ENCODE measurements at regions not wholly inside any gene's neighbourhood (a gene's known extent, or its start where the extent isn't known, plus 50 kb on each side); places are given as distances from the start of the nearest gene placed in this dataset.

- TF ChIP-seq EZH2 (IDR thresholded peaks at IDR 0.05; ENCODE audit: borderline replicate concordance, low read depth, low read length): no peak
- TF ChIP-seq RAD21 (CRISPR knock-in tag; conservative IDR thresholded peaks at IDR 0.05 in 1 of 2, IDR thresholded peaks at IDR 0.05 in 1 of 2): no peak
- no peak for TF ChIP-seq MXI1 (IDR thresholded peaks at IDR 0.05; ENCODE audit: low read depth, low read length)
- TF ChIP-seq, protein P1, sequence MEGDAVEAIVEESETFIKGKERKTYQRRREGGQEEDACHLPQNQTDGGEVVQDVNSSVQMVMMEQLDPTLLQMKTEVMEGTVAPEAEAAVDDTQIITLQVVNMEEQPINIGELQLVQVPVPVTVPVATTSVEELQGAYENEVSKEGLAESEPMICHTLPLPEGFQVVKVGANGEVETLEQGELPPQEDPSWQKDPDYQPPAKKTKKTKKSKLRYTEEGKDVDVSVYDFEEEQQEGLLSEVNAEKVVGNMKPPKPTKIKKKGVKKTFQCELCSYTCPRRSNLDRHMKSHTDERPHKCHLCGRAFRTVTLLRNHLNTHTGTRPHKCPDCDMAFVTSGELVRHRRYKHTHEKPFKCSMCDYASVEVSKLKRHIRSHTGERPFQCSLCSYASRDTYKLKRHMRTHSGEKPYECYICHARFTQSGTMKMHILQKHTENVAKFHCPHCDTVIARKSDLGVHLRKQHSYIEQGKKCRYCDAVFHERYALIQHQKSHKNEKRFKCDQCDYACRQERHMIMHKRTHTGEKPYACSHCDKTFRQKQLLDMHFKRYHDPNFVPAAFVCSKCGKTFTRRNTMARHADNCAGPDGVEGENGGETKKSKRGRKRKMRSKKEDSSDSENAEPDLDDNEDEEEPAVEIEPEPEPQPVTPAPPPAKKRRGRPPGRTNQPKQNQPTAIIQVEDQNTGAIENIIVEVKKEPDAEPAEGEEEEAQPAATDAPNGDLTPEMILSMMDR (IDR thresholded peaks at IDR 0.05 in 2 of 3, conservative IDR thresholded peaks at IDR 0.05 in 1 of 3; ENCODE audit: insufficient read depth in 2 of 3, low read depth in 1 of 3, low read length in 3 of 3): no peak
- no peak for TF ChIP-seq MAX (CRISPR knock-in tag; IDR thresholded peaks at IDR 0.05)
- no peak for TF ChIP-seq HINFP (tag; conservative IDR thresholded peaks at IDR 0.05; ENCODE audit: low read depth)
- no peak for TF ChIP-seq ZNF408 (CRISPR knock-in tag; IDR thresholded peaks at IDR 0.05; ENCODE audit: low read depth)
- no peak for TF ChIP-seq NFATC3 (IDR thresholded peaks at IDR 0.05)
- no peak for TF ChIP-seq POLR2AphosphoS5 (IDR thresholded peaks at IDR 0.05; ENCODE audit: control insufficient read depth, insufficient read depth, low read depth, low read length)
- no peak for TF ChIP-seq TAF1 (IDR thresholded peaks at IDR 0.05; ENCODE audit: control insufficient read depth, extremely low read depth, insufficient read depth, low read length, severe bottlenecking)
- TF ChIP-seq, protein P2, sequence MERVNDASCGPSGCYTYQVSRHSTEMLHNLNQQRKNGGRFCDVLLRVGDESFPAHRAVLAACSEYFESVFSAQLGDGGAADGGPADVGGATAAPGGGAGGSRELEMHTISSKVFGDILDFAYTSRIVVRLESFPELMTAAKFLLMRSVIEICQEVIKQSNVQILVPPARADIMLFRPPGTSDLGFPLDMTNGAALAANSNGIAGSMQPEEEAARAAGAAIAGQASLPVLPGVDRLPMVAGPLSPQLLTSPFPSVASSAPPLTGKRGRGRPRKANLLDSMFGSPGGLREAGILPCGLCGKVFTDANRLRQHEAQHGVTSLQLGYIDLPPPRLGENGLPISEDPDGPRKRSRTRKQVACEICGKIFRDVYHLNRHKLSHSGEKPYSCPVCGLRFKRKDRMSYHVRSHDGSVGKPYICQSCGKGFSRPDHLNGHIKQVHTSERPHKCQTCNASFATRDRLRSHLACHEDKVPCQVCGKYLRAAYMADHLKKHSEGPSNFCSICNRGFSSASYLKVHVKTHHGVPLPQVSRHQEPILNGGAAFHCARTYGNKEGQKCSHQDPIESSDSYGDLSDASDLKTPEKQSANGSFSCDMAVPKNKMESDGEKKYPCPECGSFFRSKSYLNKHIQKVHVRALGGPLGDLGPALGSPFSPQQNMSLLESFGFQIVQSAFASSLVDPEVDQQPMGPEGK (CRISPR knock-in tag; IDR thresholded peaks at IDR 0.05; ENCODE audit: borderline replicate concordance): no peak
- TF ChIP-seq, protein P3, sequence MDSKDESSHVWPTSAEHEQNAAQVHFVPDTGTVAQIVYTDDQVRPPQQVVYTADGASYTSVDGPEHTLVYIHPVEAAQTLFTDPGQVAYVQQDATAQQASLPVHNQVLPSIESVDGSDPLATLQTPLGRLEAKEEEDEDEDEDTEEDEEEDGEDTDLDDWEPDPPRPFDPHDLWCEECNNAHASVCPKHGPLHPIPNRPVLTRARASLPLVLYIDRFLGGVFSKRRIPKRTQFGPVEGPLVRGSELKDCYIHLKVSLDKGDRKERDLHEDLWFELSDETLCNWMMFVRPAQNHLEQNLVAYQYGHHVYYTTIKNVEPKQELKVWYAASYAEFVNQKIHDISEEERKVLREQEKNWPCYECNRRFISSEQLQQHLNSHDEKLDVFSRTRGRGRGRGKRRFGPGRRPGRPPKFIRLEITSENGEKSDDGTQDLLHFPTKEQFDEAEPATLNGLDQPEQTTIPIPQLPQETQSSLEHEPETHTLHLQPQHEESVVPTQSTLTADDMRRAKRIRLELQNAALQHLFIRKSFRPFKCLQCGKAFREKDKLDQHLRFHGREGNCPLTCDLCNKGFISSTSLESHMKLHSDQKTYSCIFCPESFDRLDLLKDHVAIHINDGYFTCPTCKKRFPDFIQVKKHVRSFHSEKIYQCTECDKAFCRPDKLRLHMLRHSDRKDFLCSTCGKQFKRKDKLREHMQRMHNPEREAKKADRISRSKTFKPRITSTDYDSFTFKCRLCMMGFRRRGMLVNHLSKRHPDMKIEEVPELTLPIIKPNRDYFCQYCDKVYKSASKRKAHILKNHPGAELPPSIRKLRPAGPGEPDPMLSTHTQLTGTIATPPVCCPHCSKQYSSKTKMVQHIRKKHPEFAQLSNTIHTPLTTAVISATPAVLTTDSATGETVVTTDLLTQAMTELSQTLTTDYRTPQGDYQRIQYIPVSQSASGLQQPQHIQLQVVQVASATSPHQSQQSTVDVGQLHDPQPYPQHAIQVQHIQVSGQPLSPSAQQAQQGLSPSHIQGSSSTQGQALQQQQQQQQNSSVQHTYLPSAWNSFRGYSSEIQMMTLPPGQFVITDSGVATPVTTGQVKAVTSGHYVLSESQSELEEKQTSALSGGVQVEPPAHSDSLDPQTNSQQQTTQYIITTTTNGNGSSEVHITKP (IDR thresholded peaks at IDR 0.05; ENCODE audit: partially characterized antibody): no peak
Observed at GRCh38 chr15:70499791-70500190, 263.6 kb downstream of the UACA start.
